ENCODE measurements at regions not wholly inside any gene's neighbourhood (a gene's known extent, or its start where the extent isn't known, plus 50 kb on each side); places are given as distances from the start of the nearest gene placed in this dataset.

DNA sequence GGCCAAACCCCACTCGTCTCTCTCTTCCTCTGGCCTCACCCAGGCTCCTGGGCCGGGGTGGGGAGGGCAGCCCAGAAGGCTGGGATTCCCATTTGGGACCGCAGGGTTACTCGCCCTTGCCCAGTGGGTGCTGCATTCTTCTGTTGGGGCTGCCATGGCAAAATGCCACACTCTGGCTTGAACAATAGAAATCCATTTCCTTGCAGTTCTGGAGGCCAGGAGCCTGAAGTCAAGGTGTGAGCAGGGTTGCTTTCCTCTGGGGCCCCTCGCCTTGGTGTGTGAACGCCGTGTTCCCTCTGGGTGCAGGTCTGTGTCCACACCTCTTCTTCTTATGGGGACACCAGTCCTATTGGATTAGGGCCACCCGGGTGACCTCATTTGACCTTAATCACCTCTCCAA lies 105.8 kb upstream of the GSE1 start:
- TF ChIP-seq EZH2 (IDR thresholded peaks at IDR 0.05; ENCODE audit: insufficient read depth, poor library complexity, severe bottlenecking) = no peak
- no peak for TF ChIP-seq EZH2phosphoT487 (IDR thresholded peaks at IDR 0.05; ENCODE audit: insufficient read depth, low read depth)
